ENCODE measurements at regions not wholly inside any gene's neighbourhood (a gene's known extent, or its start where the extent isn't known, plus 50 kb on each side); places are given as distances from the start of the nearest gene placed in this dataset.

- no peak for TF ChIP-seq CTCF (IDR thresholded peaks at IDR 0.05)
- no peak for TF ChIP-seq ZFX (IDR thresholded peaks at IDR 0.05; ENCODE audit: borderline replicate concordance)
Measured at GRCh38 chr6:49339096-49339495, 124.0 kb downstream of the MMUT start.
